HepG2 (cell line): ENCODE measurements at regions not wholly inside any gene's neighbourhood (a gene's known extent, or its start where the extent isn't known, plus 50 kb on each side); places are given as distances from the start of the nearest gene placed in this dataset.

Experiments
- ATAC-seq: fragments of 200-7000 bp; cut with Tn5 transposase; 3 replicates; pipeline ENCODE4 v1.9.1; 2020; ENCODE audit warnings: mild to moderate bottlenecking, moderate library complexity
- BruUV-seq: library from RNA; stranded (reverse); fragments of 400-500 nt; replicated peaks from 2 replicates; lab custom pipeline; 2021; lab: Mats Ljungman, UMichigan
- CTCF ChIA-PET: fragments of 300-600 bp; formaldehyde crosslinking; extraction: SDS; loops from one replicate; lab custom pipeline; 2021; ENCODE audit warnings: low total read pairs, inconsistent platforms, low intra/inter-chr PET ratio; lab: Yijun Ruan, JAX
- POLR2A ChIA-PET: fragments of 350-600 bp; sonication (Branson Sonifier 250); formaldehyde crosslinking; loops from one replicate; lab custom pipeline; 2020; ENCODE audit warnings: antibody characterized with exemption, inconsistent platforms; lab: Yijun Ruan, JAX
- DNase-seq: peaks from one replicate; pipeline ENCODE4 v3.0.0-alpha.2; 2015; ENCODE audit warnings: low spot score
- FAIRE-seq: peaks from 3 replicates; lab custom pipeline; 2011; peaks lifted over from hg19 to GRCh38; lab: Jason Lieb, UNC
- H2AFZ ChIP-seq: one replicate; pipeline ENCODE4 v1.6.1; 2011; ENCODE audit warnings: low read length, inconsistent platforms
- H3K27ac ChIP-seq: fragments of 300-600 bp; 3 replicates; pipeline ENCODE4 v1.8.0; 2011; ENCODE audit warnings: mixed run types, mild to moderate bottlenecking, mixed read lengths, low read length, inconsistent platforms; ENCODE audit not compliant: insufficient read depth; ENCODE audit errors: extremely low read length
- H3K27me3 ChIP-seq, 2 experiments: fragments of 200-600 bp in 1 of 2; 2 replicates in 1 of 2; 3 replicates in 1 of 2; pipeline versions ENCODE4 v1.6.0 to v1.8.0; 2011; ENCODE audit warnings: low read length in 2 of 2, mild to moderate bottlenecking in 2 of 2, moderate library complexity in 2 of 2, inconsistent platforms in 1 of 2; ENCODE audit not compliant: insufficient read depth in 2 of 2, control insufficient read depth in 1 of 2
- H3K36me3 ChIP-seq, 2 experiments: fragments of 200-600 bp in 1 of 2; replicated peaks in 1 of 2; 2 replicates in 1 of 2; 3 replicates in 1 of 2; pipeline versions ENCODE4 v1.5.1 to v1.8.0; 2011; ENCODE audit warnings: low read length in 2 of 2, inconsistent platforms in 1 of 2; ENCODE audit not compliant: insufficient read depth in 2 of 2, control insufficient read depth in 1 of 2
- H3K4me1 ChIP-seq: 2 replicates; pipeline ENCODE4 v1.5.1; 2012; ENCODE audit warnings: low read length, inconsistent platforms; ENCODE audit not compliant: insufficient read depth
- H3K4me2 ChIP-seq: 2 replicates; pipeline ENCODE4 v1.6.0; 2011; ENCODE audit warnings: low read depth, low read length, inconsistent platforms
- H3K4me3 ChIP-seq, 3 experiments: fragments of 200-600 bp in 1 of 3; sonication (generic), shearing (Covaris generic) in 1 of 3; replicated peaks in 1 of 3; 2 replicates each; pipeline ENCODE4 v1.5.1; 2011 to 2016; ENCODE audit warnings: low read length in 3 of 3, inconsistent platforms in 2 of 3, low read depth in 2 of 3, mild to moderate bottlenecking in 2 of 3, control low read depth in 1 of 3, mixed read lengths in 1 of 3; ENCODE audit not compliant: insufficient read depth in 1 of 3
- H3K79me2 ChIP-seq: one replicate; pipeline ENCODE4 v1.6.1; 2011; ENCODE audit warnings: low read length, inconsistent platforms; ENCODE audit not compliant: insufficient read depth
- H3K9ac ChIP-seq: 2 replicates; pipeline ENCODE4 v1.6.0; 2011; ENCODE audit warnings: mild to moderate bottlenecking, low read depth, low read length, inconsistent platforms; ENCODE audit not compliant: insufficient read depth
- H3K9me3 ChIP-seq: 2 replicates; pipeline ENCODE4 v1.5.1; 2012; ENCODE audit warnings: mild to moderate bottlenecking, low read length
- H4K20me1 ChIP-seq: 2 replicates; pipeline ENCODE4 v1.6.0; 2011; ENCODE audit warnings: inconsistent platforms, mild to moderate bottlenecking, low read length, moderate library complexity; ENCODE audit not compliant: insufficient read depth
- HNF4G ChIP-seq, 2 experiments: sonication (generic) in 1 of 2; formaldehyde crosslinking in 1 of 2; IDR thresholded peaks; 2 replicates each; pipeline versions ENCODE4 v1.4.0 to v1.6.1; 2011 to 2020; ENCODE audit warnings: borderline replicate concordance in 2 of 2, low read depth in 2 of 2, mild to moderate bottlenecking in 2 of 2, low read length in 1 of 2, missing genetic modification reagents in 1 of 2, moderate library complexity in 1 of 2
- MED1 ChIP-seq: sonication (generic); formaldehyde crosslinking; IDR thresholded peaks from 2 replicates; pipeline ENCODE4 v1.4.0; 2020; ENCODE audit warnings: missing genetic modification reagents
- RAD21 ChIP-seq: fragments of 450-650 bp; formaldehyde crosslinking; IDR thresholded peaks from 2 replicates; pipeline ENCODE4 v1.5.0; 2020; ENCODE audit warnings: mild to moderate bottlenecking
- SALL1 ChIP-seq: sonication (generic); formaldehyde crosslinking; IDR thresholded peaks from 2 replicates; pipeline ENCODE4 v1.8.0; 2022; ENCODE audit warnings: mild to moderate bottlenecking, missing genetic modification reagents
- ZMYM3 ChIP-seq: sonication (generic); formaldehyde crosslinking; IDR thresholded peaks from 2 replicates; pipeline ENCODE4 v1.5.1; 2020; ENCODE audit warnings: mild to moderate bottlenecking, missing genetic modification reagents
- ZNF12 ChIP-seq: sonication (generic); formaldehyde crosslinking; IDR thresholded peaks from 2 replicates; pipeline ENCODE4 v1.5.0; 2020; ENCODE audit warnings: missing genetic modification reagents
- ZNF350 ChIP-seq: sonication (generic); formaldehyde crosslinking; IDR thresholded peaks from 2 replicates; pipeline ENCODE4 v1.4.0; 2020; ENCODE audit warnings: mild to moderate bottlenecking, low read depth, missing genetic modification reagents, borderline replicate concordance
- ZNF563 ChIP-seq: sonication (generic); formaldehyde crosslinking; IDR thresholded peaks from 2 replicates; pipeline ENCODE4 v1.8.0; 2022; ENCODE audit warnings: mild to moderate bottlenecking, moderate library complexity, missing genetic modification reagents
- WGBS: methylation state at CpG from one replicate; pipeline ENCODE4 v1.1.6; 2017; ENCODE audit warnings: low lambda C conversion rate; 5-methylcytosine and 5-hydroxymethylcytosine counted together
- in situ Hi-C: cut with HindIII; loops from 2 replicates; pipeline ENCODE4 v1.10.0; 2017; ENCODE audit warnings: low pct_unique_long_range_greater_than_20kb; ENCODE audit not compliant: extremely low pct_ligation_motif_present
- intact Hi-C: fragments of 100-400 bp; cut with micrococcal nuclease; formaldehyde crosslinking; loops from one replicate; pipeline ENCODE4 v1.10.0; 2022; ENCODE audit not compliant: unreplicated experiment
- TF ChIP-seq, protein P1 (sequence below): sonication (generic); IDR thresholded peaks from 2 replicates; pipeline ENCODE4 v1.6.1; 2016; ENCODE audit warnings: low read depth, borderline replicate concordance
- TF ChIP-seq, protein P2 (sequence below): IDR thresholded peaks from 2 replicates; pipeline ENCODE4 v1.6.1; 2018; ENCODE audit warnings: missing genetic modification reagents, mild to moderate bottlenecking, missing compliant biosample characterization
- TF ChIP-seq, protein P3 (sequence below): sonication (generic); formaldehyde crosslinking; IDR thresholded peaks from 2 replicates; pipeline ENCODE4 v1.5.1; 2020; ENCODE audit warnings: mild to moderate bottlenecking, missing genetic modification reagents, borderline replicate concordance

DNA sequence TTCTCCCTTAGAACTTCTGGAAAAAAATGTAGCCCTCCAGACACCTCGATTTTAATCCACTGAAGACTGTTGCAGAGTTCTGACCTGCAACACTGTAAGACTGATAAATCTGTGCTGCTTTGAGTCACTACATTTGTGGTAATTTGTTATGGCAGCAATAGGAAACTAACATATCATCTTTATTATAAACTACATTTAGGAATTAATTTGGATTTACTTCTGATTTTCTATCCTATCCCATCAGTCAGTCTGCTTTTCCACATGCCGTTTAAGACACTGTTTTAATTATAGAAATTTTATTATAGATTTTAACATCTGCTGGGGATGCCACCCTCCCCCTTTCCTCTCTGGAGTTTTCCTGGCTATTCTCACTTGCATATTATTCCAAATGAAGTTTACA lies 375.2 kb downstream of the DUSP6 start:
- ChIA-PET POLR2A (no interaction called here), CTCF (no interaction called here)
- Histone ChIP-seq H3K9me3 (no peaks in the 10 kb centered on the region), H3K79me2 (no peaks in the 10 kb centered on the region), H3K36me3 (no peaks in the 10 kb centered on the region), H3K27me3 (no peaks in the 10 kb centered on the region), H3K27ac (no peak overlapping the region), H2AFZ (no peak overlapping the region), H3K9ac (no peak overlapping the region), H3K4me1 (no peaks in the 10 kb centered on the region), H3K4me2 (no peak overlapping the region), H3K4me3 (no peak overlapping the region), H4K20me1 (no peaks in the 10 kb centered on the region)
- intact Hi-C loops (no loop called here), in situ Hi-C loops (loop anchor here (25.0 kb wide), 1 partner anchor 840 kb away; the partner anchor contains the start of genes CEP290 and TMTC3)
- no peak for ATAC-seq
- DNase-seq = no peak
- TF ChIP-seq, protein P1, sequence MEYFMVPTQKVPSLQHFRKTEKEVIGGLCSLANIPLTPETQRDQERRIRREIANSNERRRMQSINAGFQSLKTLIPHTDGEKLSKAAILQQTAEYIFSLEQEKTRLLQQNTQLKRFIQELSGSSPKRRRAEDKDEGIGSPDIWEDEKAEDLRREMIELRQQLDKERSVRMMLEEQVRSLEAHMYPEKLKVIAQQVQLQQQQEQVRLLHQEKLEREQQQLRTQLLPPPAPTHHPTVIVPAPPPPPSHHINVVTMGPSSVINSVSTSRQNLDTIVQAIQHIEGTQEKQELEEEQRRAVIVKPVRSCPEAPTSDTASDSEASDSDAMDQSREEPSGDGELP = no peak
- TF ChIP-seq RAD21 (no peak), MED1 (CRISPR knock-in tag) (no peak), ZNF350 (CRISPR knock-in tag) (no peak), ZMYM3 (no peak), ZNF12 (CRISPR knock-in tag) (no peak), SALL1 (CRISPR knock-in tag) (no peak), HNF4G (IDR thresholded peaks at IDR 0.05; ENCODE audit: borderline replicate concordance, low read depth, low read length) (no peak), HNF4G (CRISPR knock-in tag; IDR thresholded peaks at IDR 0.05; ENCODE audit: borderline replicate concordance, low read depth) (no peak), ZNF563 (CRISPR knock-in tag) (no peak)
- TF ChIP-seq, protein P2, sequence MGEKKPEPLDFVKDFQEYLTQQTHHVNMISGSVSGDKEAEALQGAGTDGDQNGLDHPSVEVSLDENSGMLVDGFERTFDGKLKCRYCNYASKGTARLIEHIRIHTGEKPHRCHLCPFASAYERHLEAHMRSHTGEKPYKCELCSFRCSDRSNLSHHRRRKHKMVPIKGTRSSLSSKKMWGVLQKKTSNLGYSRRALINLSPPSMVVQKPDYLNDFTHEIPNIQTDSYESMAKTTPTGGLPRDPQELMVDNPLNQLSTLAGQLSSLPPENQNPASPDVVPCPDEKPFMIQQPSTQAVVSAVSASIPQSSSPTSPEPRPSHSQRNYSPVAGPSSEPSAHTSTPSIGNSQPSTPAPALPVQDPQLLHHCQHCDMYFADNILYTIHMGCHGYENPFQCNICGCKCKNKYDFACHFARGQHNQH (CRISPR knock-in tag) = no peak
- TF ChIP-seq, protein P3, sequence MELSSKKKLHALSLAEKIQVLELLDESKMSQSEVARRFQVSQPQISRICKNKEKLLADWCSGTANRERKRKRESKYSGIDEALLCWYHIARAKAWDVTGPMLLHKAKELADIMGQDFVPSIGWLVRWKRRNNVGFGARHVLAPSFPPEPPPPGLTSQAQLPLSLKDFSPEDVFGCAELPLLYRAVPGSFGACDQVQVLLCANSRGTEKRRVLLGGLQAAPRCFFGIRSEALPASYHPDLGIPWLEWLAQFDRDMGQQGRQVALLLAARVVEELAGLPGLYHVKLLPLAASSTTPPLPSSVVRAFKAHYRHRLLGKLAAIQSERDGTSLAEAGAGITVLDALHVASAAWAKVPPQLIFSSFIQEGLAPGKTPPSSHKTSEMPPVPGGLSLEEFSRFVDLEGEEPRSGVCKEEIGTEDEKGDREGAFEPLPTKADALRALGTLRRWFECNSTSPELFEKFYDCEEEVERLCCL = no peak
- no TSS peak for BruUV-seq
- 22% methylated on average over 2 of the region's 2 CpGs for WGBS
- FAIRE-seq = no peak
